HEK293 (cell line): ENCODE measurements at regions not wholly inside any gene's neighbourhood (a gene's known extent, or its start where the extent isn't known, plus 50 kb on each side); places are given as distances from the start of the nearest gene placed in this dataset.

ENCODE experiments used
- CTCF ChIA-PET: fragments of 350-600 bp; formaldehyde crosslinking; extraction: SDS; loops from one replicate; lab custom pipeline; 2021; ENCODE audit warnings: antibody characterized with exemption; lab: Yijun Ruan, JAX
- POLR2A ChIA-PET: fragments of 300-600 bp; formaldehyde crosslinking; extraction: SDS; loops from one replicate; lab custom pipeline; 2020; ENCODE audit warnings: antibody characterized with exemption, inconsistent platforms; lab: Yijun Ruan, JAX
- H3K27ac ChIP-seq: fragments of 200-500 bp; sonication (Bioruptor generic); 2 replicates; pipeline ENCODE4 v1.5.1; 2014; ENCODE audit warnings: low read depth, low read length, control low read depth, inconsistent platforms; ENCODE audit errors: extremely low read depth
- H3K36me3 ChIP-seq, 2 experiments: fragments of 200-500 bp in 1 of 2; sonication (Bioruptor generic) in 1 of 2; 1 replicate in 1 of 2; 2 replicates in 1 of 2; pipeline ENCODE4 v1.5.1; 2014 to 2017; ENCODE audit warnings: inconsistent platforms in 2 of 2, low read length in 2 of 2; ENCODE audit not compliant: control insufficient read depth in 2 of 2, insufficient read depth in 1 of 2
- H3K4me1 ChIP-seq: fragments of 200-500 bp; sonication (Bioruptor generic); 2 replicates; pipeline ENCODE4 v1.5.1; 2014; ENCODE audit warnings: mild to moderate bottlenecking, low read length, inconsistent platforms; ENCODE audit not compliant: control insufficient read depth, insufficient read depth
- H3K4me3 ChIP-seq: 2 replicates; pipeline ENCODE4 v1.5.1; 2011; ENCODE audit warnings: low read depth, mild to moderate bottlenecking, control low read depth, low read length, moderate library complexity
- H3K9me3 ChIP-seq: fragments of 200-500 bp; sonication (Bioruptor generic); 2 replicates; pipeline ENCODE4 v1.5.1; 2014; ENCODE audit warnings: low read depth, low read length, inconsistent platforms; ENCODE audit not compliant: control insufficient read depth, insufficient read depth
- GLIS2 ChIP-seq: fragments of 450-650 bp; formaldehyde crosslinking; IDR thresholded peaks from 2 replicates; pipeline ENCODE4 v1.5.1; 2016; ENCODE audit warnings: missing biosample characterization, missing genetic modification characterization
- MEIS1 ChIP-seq: sonication (generic); formaldehyde crosslinking; IDR thresholded peaks from 2 replicates; pipeline ENCODE4 v1.8.1; 2022; ENCODE audit warnings: missing genetic modification reagents, mild to moderate bottlenecking, borderline replicate concordance
- OVOL3 ChIP-seq: fragments of 450-650 bp; formaldehyde crosslinking; IDR thresholded peaks from 2 replicates; pipeline ENCODE4 v1.5.1; 2016; ENCODE audit warnings: missing biosample characterization, missing genetic modification characterization
- SP7 ChIP-seq: fragments of 450-650 bp; formaldehyde crosslinking; IDR thresholded peaks from 2 replicates; pipeline ENCODE4 v1.5.1; 2016; ENCODE audit warnings: missing biosample characterization, missing genetic modification characterization
- ZNF221 ChIP-seq: fragments of 450-650 bp; formaldehyde crosslinking; IDR thresholded peaks from 2 replicates; pipeline ENCODE4 v1.5.1; 2017; ENCODE audit warnings: missing biosample characterization, missing genetic modification characterization, borderline replicate concordance
- ZNF239 ChIP-seq: fragments of 450-650 bp; formaldehyde crosslinking; IDR thresholded peaks from 2 replicates; pipeline ENCODE4 v1.5.1; 2016; ENCODE audit warnings: missing biosample characterization, missing genetic modification characterization
- ZNF416 ChIP-seq: fragments of 450-650 bp; formaldehyde crosslinking; IDR thresholded peaks from 2 replicates; pipeline ENCODE4 v1.5.1; 2016; ENCODE audit warnings: missing biosample characterization, missing genetic modification characterization
- ZNF426 ChIP-seq: fragments of 450-650 bp; formaldehyde crosslinking; IDR thresholded peaks from 2 replicates; pipeline ENCODE4 v1.5.1; 2017; ENCODE audit warnings: missing biosample characterization, missing genetic modification characterization, mild to moderate bottlenecking, inconsistent platforms, moderate library complexity
- ZNF501 ChIP-seq: fragments of 450-650 bp; formaldehyde crosslinking; IDR thresholded peaks from 2 replicates; pipeline ENCODE4 v1.5.1; 2016; ENCODE audit warnings: missing biosample characterization, missing genetic modification characterization
- ZNF544 ChIP-seq: fragments of 450-650 bp; formaldehyde crosslinking; IDR thresholded peaks from 2 replicates; pipeline ENCODE4 v1.5.0; 2017; ENCODE audit warnings: missing biosample characterization, missing genetic modification characterization
- ZNF610 ChIP-seq: fragments of 450-650 bp; formaldehyde crosslinking; IDR thresholded peaks from 2 replicates; pipeline ENCODE4 v1.5.1; 2016; ENCODE audit warnings: missing biosample characterization, missing genetic modification characterization, borderline replicate concordance
- ZNF626 ChIP-seq: fragments of 450-650 bp; sonication (Bioruptor Pico); formaldehyde crosslinking; IDR thresholded peaks from 2 replicates; pipeline ENCODE4 v1.5.1; 2018; ENCODE audit warnings: missing biosample characterization, missing genetic modification characterization, inconsistent platforms
- ZNF76 ChIP-seq: fragments of 450-650 bp; formaldehyde crosslinking; IDR thresholded peaks from 2 replicates; pipeline ENCODE4; 2016; ENCODE audit warnings: low read depth, missing biosample characterization, missing genetic modification characterization, borderline replicate concordance
- ZNF785 ChIP-seq: fragments of 450-650 bp; formaldehyde crosslinking; IDR thresholded peaks from 2 replicates; pipeline ENCODE4 v1.5.1; 2016; ENCODE audit warnings: missing biosample characterization, missing genetic modification characterization
- ZSCAN30 ChIP-seq: fragments of 450-650 bp; IDR thresholded peaks from 2 replicates; pipeline ENCODE4 v1.5.1; 2018; ENCODE audit warnings: missing biosample characterization, mild to moderate bottlenecking, missing genetic modification characterization, moderate library complexity
- TF ChIP-seq, protein P1 (sequence below): fragments of 450-650 bp; formaldehyde crosslinking; IDR thresholded peaks from 2 replicates; pipeline ENCODE4 v1.5.1; 2017; ENCODE audit warnings: missing biosample characterization, missing genetic modification characterization
- TF ChIP-seq, protein P2 (sequence below): fragments of 450-650 bp; formaldehyde crosslinking; IDR thresholded peaks from 2 replicates; pipeline ENCODE4 v1.5.1; 2017; ENCODE audit warnings: missing biosample characterization, missing genetic modification characterization
- TF ChIP-seq, protein P3 (sequence below): fragments of 450-650 bp; formaldehyde crosslinking; IDR thresholded peaks from 2 replicates; pipeline ENCODE4 v1.5.1; 2016; ENCODE audit warnings: missing biosample characterization, missing genetic modification characterization
- TF ChIP-seq, protein P4 (sequence below): fragments of 450-650 bp; formaldehyde crosslinking; IDR thresholded peaks from 2 replicates; pipeline ENCODE4 v1.5.1; 2016; ENCODE audit warnings: missing biosample characterization, missing genetic modification characterization, borderline replicate concordance
- TF ChIP-seq, protein P5 (sequence below): fragments of 450-650 bp; formaldehyde crosslinking; conservative IDR thresholded peaks from 2 replicates; pipeline ENCODE4 v1.5.1; 2016; ENCODE audit warnings: low read depth, missing biosample characterization, missing genetic modification characterization

DNA sequence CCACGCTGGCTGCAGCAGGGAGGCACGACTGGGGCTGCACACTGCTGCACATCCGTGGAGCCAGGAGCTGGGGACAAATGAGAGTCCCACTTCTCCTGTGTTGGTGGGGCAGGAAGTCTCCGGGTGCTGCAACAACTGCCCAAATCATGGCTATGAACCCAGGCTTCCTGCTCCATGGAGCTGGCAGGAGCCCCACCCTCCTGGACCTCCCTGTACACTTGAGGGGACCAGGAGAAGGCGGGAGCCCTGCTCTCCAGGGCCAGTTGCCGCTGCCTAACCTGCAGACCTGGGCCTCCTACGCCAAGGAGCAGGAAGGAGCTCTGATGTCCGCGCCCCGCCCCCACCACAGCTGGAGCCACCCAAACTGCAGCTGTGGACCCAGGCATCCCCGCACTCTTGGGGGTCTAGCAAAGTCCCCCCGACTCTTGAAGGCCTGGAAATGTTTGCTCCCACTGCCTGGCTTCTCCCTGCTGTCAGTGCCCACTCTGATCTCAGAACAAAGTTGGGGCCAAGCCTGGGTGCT, 752.1 kb upstream of the PCDH20 start:
- TF ChIP-seq ZNF221 (tag by site-specific recombination) (no peak), ZNF501 (tag by site-specific recombination) (no peak), ZNF785 (tag by site-specific recombination) (no peak), ZNF239 (no peak), ZNF416 (tag by site-specific recombination) (no peak), ZSCAN30 (tag by site-specific recombination) (no peak), MEIS1 (CRISPR knock-in tag) (no peak), ZNF426 (tag by site-specific recombination) (no peak), ZNF76 (tag by site-specific recombination) (no peak), ZNF544 (tag by site-specific recombination) (no peak), ZNF610 (tag by site-specific recombination) (no peak), SP7 (tag by site-specific recombination) (no peak), OVOL3 (tag by site-specific recombination) (no peak), GLIS2 (no peak), ZNF626 (no peak)
- TF ChIP-seq, protein P1, sequence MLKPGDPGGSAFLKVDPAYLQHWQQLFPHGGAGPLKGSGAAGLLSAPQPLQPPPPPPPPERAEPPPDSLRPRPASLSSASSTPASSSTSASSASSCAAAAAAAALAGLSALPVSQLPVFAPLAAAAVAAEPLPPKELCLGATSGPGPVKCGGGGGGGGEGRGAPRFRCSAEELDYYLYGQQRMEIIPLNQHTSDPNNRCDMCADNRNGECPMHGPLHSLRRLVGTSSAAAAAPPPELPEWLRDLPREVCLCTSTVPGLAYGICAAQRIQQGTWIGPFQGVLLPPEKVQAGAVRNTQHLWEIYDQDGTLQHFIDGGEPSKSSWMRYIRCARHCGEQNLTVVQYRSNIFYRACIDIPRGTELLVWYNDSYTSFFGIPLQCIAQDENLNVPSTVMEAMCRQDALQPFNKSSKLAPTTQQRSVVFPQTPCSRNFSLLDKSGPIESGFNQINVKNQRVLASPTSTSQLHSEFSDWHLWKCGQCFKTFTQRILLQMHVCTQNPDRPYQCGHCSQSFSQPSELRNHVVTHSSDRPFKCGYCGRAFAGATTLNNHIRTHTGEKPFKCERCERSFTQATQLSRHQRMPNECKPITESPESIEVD (tag by site-specific recombination) = no peak
- TF ChIP-seq, protein P2, sequence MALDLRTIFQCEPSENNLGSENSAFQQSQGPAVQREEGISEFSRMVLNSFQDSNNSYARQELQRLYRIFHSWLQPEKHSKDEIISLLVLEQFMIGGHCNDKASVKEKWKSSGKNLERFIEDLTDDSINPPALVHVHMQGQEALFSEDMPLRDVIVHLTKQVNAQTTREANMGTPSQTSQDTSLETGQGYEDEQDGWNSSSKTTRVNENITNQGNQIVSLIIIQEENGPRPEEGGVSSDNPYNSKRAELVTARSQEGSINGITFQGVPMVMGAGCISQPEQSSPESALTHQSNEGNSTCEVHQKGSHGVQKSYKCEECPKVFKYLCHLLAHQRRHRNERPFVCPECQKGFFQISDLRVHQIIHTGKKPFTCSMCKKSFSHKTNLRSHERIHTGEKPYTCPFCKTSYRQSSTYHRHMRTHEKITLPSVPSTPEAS (tag by site-specific recombination) = no peak
- TF ChIP-seq, protein P3, sequence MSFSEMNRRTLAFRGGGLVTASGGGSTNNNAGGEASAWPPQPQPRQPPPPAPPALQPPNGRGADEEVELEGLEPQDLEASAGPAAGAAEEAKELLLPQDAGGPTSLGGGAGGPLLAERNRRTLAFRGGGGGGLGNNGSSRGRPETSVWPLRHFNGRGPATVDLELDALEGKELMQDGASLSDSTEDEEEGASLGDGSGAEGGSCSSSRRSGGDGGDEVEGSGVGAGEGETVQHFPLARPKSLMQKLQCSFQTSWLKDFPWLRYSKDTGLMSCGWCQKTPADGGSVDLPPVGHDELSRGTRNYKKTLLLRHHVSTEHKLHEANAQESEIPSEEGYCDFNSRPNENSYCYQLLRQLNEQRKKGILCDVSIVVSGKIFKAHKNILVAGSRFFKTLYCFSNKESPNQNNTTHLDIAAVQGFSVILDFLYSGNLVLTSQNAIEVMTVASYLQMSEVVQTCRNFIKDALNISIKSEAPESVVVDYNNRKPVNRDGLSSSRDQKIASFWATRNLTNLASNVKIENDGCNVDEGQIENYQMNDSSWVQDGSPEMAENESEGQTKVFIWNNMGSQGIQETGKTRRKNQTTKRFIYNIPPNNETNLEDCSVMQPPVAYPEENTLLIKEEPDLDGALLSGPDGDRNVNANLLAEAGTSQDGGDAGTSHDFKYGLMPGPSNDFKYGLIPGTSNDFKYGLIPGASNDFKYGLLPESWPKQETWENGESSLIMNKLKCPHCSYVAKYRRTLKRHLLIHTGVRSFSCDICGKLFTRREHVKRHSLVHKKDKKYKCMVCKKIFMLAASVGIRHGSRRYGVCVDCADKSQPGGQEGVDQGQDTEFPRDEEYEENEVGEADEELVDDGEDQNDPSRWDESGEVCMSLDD (tag by site-specific recombination) = no peak
- TF ChIP-seq, protein P4, sequence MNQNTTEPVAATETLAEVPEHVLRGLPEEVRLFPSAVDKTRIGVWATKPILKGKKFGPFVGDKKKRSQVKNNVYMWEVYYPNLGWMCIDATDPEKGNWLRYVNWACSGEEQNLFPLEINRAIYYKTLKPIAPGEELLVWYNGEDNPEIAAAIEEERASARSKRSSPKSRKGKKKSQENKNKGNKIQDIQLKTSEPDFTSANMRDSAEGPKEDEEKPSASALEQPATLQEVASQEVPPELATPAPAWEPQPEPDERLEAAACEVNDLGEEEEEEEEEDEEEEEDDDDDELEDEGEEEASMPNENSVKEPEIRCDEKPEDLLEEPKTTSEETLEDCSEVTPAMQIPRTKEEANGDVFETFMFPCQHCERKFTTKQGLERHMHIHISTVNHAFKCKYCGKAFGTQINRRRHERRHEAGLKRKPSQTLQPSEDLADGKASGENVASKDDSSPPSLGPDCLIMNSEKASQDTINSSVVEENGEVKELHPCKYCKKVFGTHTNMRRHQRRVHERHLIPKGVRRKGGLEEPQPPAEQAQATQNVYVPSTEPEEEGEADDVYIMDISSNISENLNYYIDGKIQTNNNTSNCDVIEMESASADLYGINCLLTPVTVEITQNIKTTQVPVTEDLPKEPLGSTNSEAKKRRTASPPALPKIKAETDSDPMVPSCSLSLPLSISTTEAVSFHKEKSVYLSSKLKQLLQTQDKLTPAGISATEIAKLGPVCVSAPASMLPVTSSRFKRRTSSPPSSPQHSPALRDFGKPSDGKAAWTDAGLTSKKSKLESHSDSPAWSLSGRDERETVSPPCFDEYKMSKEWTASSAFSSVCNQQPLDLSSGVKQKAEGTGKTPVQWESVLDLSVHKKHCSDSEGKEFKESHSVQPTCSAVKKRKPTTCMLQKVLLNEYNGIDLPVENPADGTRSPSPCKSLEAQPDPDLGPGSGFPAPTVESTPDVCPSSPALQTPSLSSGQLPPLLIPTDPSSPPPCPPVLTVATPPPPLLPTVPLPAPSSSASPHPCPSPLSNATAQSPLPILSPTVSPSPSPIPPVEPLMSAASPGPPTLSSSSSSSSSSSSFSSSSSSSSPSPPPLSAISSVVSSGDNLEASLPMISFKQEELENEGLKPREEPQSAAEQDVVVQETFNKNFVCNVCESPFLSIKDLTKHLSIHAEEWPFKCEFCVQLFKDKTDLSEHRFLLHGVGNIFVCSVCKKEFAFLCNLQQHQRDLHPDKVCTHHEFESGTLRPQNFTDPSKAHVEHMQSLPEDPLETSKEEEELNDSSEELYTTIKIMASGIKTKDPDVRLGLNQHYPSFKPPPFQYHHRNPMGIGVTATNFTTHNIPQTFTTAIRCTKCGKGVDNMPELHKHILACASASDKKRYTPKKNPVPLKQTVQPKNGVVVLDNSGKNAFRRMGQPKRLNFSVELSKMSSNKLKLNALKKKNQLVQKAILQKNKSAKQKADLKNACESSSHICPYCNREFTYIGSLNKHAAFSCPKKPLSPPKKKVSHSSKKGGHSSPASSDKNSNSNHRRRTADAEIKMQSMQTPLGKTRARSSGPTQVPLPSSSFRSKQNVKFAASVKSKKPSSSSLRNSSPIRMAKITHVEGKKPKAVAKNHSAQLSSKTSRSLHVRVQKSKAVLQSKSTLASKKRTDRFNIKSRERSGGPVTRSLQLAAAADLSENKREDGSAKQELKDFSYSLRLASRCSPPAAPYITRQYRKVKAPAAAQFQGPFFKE = no peak
- TF ChIP-seq, protein P5, sequence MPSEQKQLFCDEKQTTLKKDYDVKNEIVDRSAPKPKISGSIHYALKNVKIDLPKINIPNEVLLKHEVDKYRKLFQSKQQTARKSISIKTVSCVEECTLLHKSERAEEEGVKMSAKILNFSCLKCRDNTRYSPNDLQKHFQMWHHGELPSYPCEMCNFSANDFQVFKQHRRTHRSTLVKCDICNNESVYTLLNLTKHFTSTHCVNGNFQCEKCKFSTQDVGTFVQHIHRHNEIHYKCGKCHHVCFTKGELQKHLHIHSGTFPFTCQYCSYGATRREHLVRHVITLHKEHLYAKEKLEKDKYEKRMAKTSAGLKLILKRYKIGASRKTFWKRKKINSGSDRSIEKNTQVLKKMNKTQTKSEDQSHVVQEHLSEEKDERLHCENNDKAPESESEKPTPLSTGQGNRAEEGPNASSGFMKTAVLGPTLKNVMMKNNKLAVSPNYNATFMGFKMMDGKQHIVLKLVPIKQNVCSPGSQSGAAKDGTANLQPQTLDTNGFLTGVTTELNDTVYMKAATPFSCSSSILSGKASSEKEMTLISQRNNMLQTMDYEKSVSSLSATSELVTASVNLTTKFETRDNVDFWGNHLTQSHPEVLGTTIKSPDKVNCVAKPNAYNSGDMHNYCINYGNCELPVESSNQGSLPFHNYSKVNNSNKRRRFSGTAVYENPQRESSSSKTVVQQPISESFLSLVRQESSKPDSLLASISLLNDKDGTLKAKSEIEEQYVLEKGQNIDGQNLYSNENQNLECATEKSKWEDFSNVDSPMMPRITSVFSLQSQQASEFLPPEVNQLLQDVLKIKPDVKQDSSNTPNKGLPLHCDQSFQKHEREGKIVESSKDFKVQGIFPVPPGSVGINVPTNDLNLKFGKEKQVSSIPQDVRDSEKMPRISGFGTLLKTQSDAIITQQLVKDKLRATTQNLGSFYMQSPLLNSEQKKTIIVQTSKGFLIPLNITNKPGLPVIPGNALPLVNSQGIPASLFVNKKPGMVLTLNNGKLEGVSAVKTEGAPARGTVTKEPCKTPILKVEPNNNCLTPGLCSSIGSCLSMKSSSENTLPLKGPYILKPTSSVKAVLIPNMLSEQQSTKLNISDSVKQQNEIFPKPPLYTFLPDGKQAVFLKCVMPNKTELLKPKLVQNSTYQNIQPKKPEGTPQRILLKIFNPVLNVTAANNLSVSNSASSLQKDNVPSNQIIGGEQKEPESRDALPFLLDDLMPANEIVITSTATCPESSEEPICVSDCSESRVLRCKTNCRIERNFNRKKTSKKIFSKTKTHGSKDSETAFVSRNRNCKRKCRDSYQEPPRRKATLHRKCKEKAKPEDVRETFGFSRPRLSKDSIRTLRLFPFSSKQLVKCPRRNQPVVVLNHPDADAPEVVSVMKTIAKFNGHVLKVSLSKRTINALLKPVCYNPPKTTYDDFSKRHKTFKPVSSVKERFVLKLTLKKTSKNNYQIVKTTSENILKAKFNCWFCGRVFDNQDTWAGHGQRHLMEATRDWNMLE (tag by site-specific recombination) = no peak

More for the DNA sequence above, 752.1 kb upstream of the PCDH20 start:
- no peak overlapping the region for H3K4me3 ChIP-seq
- no peak overlapping the region for H3K27ac ChIP-seq
- H3K36me3 ChIP-seq = no peaks in the 10 kb centered on the region
- ChIA-PET CTCF (no interaction called here), POLR2A (no interaction called here)
- no peaks in the 10 kb centered on the region for H3K4me1 ChIP-seq
- H3K9me3 ChIP-seq = no peaks in the 10 kb centered on the region
